Neural progenitor cell (in vitro differentiated cells): ENCODE measurements at regions not wholly inside any gene's neighbourhood (a gene's known extent, or its start where the extent isn't known, plus 50 kb on each side); places are given as distances from the start of the nearest gene placed in this dataset.

Experiments used
- CTCF ChIP-seq: fragments of 200-600 bp; sonication (generic); IDR thresholded peaks from 2 replicates; pipeline ENCODE4 v1.5.1; 2017; ENCODE audit warnings: antibody characterized with exemption, mild to moderate bottlenecking
- EZH2 ChIP-seq: fragments of 200-600 bp; sonication (generic); IDR thresholded peaks from 2 replicates; pipeline ENCODE4 v1.6.1; 2017; ENCODE audit warnings: antibody characterized with exemption, mild to moderate bottlenecking, moderate library complexity
- EZH2phosphoT487 ChIP-seq: fragments of 200-600 bp; sonication (generic); IDR thresholded peaks from 2 replicates; pipeline ENCODE4 v1.6.1; 2017; ENCODE audit warnings: antibody characterized with exemption

- TF ChIP-seq CTCF, result no peak
- TF ChIP-seq EZH2, result no peak
- TF ChIP-seq EZH2phosphoT487, result no peak
These were observed 96.6 kb upstream of the CTDP1 start for GRCh38 chr18:79582978-79583377.
